ENCODE measurements at regions not wholly inside any gene's neighbourhood (a gene's known extent, or its start where the extent isn't known, plus 50 kb on each side); places are given as distances from the start of the nearest gene placed in this dataset.

DNA sequence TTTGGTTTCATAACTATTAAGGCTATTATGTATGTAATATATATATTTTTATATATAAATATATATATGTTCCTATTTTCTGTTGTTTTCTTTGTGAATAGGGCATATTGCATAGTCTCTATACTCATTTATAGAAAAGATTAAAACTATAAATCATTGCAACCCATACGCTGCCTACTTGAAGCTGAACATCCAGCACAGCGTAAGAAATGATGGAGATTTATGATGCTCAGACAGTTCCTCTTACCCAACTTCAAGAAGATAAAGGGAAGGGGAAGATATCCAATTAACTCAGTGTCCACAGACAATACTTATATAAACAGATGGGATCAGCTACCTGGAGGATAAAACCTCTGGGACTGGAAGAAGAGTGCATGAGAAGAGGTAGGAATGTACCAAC, 791.7 kb downstream of the FAM181B start:
- Histone ChIP-seq H4K20me1 (ENCODE audit: insufficient read depth, low read length) (no peaks in the 10 kb centered on the region), H3K4me2 (ENCODE audit: low read length) (no peak overlapping the region), H3K9me3 (ENCODE audit: low read length) (no peaks in the 10 kb centered on the region), H3K9ac (ENCODE audit: low read length) (no peak overlapping the region), H3K27ac (ENCODE audit: low read depth, low read length, poor library complexity, severe bottlenecking) (no peak overlapping the region), H3K4me3 (ENCODE audit: low read depth, low read length, poor library complexity, severe bottlenecking) (no peak overlapping the region), H3F3A (ENCODE audit: insufficient read depth, low read length) (no peaks in the 10 kb centered on the region), H3K4me1 (ENCODE audit: insufficient read depth, low read length, severe bottlenecking) (no peaks in the 10 kb centered on the region), H3K9me2 (ENCODE audit: low read depth, low read length) (no peaks in the 10 kb centered on the region), H3K27me3 (ENCODE audit: insufficient read depth, low read length) (no peaks in the 10 kb centered on the region), H3K79me2 (ENCODE audit: insufficient read depth, low read length) (no peaks in the 10 kb centered on the region), H2AFZ (ENCODE audit: low read length) (no peak overlapping the region), H3K36me3 (ENCODE audit: insufficient read depth, low read length) (no peaks in the 10 kb centered on the region)
- TF ChIP-seq EZH2 (IDR thresholded peaks at IDR 0.05; ENCODE audit: borderline replicate concordance, low read length): no peak
- TF ChIP-seq, protein P1, sequence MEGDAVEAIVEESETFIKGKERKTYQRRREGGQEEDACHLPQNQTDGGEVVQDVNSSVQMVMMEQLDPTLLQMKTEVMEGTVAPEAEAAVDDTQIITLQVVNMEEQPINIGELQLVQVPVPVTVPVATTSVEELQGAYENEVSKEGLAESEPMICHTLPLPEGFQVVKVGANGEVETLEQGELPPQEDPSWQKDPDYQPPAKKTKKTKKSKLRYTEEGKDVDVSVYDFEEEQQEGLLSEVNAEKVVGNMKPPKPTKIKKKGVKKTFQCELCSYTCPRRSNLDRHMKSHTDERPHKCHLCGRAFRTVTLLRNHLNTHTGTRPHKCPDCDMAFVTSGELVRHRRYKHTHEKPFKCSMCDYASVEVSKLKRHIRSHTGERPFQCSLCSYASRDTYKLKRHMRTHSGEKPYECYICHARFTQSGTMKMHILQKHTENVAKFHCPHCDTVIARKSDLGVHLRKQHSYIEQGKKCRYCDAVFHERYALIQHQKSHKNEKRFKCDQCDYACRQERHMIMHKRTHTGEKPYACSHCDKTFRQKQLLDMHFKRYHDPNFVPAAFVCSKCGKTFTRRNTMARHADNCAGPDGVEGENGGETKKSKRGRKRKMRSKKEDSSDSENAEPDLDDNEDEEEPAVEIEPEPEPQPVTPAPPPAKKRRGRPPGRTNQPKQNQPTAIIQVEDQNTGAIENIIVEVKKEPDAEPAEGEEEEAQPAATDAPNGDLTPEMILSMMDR (IDR thresholded peaks at IDR 0.05; ENCODE audit: low read length): no peak

DNA sequence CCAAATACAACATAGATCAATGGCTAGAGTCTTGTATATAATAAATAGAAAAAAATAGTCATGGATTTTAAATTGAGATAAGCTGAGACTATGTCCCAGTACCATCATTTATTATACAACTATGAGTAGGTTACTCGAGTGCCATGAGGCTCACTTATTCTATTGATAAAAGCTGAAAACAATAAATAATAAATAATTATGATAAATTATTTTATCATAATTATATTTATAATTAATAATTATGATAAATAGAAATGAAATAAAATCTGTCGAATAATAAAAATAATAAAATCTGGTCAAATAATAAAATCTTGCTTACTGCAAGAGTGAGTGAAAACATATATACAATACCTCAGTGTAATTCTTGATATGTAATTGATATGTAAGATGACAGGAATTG, 801.4 kb downstream of the FAM181B start:
- H3K36me3 ChIP-seq (ENCODE audit: insufficient read depth, low read length): no peaks in the 10 kb centered on the region
- no peaks in the 10 kb centered on the region for H3K79me2 ChIP-seq (ENCODE audit: insufficient read depth, low read length)
- H3K27me3 ChIP-seq (ENCODE audit: insufficient read depth, low read length): no peaks in the 10 kb centered on the region
- no peak overlapping the region for H3K27ac ChIP-seq (ENCODE audit: low read depth, low read length, poor library complexity, severe bottlenecking)
- H3F3A ChIP-seq (ENCODE audit: insufficient read depth, low read length): no peaks in the 10 kb centered on the region
- H4K20me1 ChIP-seq (ENCODE audit: insufficient read depth, low read length): no peaks in the 10 kb centered on the region
- H3K9ac ChIP-seq (ENCODE audit: low read length): no peak overlapping the region
- no peaks in the 10 kb centered on the region for H3K9me2 ChIP-seq (ENCODE audit: low read depth, low read length)
- no peak overlapping the region for H3K4me3 ChIP-seq (ENCODE audit: low read depth, low read length, poor library complexity, severe bottlenecking)
- TF ChIP-seq, protein P1 (IDR thresholded peaks at IDR 0.05; ENCODE audit: low read length): no peak
- no peak for TF ChIP-seq EZH2 (IDR thresholded peaks at IDR 0.05; ENCODE audit: borderline replicate concordance, low read length)
- no peak overlapping the region for H2AFZ ChIP-seq (ENCODE audit: low read length)
- H3K4me1 ChIP-seq (ENCODE audit: insufficient read depth, low read length, severe bottlenecking): no peaks in the 10 kb centered on the region
- H3K4me2 ChIP-seq (ENCODE audit: low read length): no peak overlapping the region
- H3K9me3 ChIP-seq (ENCODE audit: low read length): no peaks in the 10 kb centered on the region

DNA sequence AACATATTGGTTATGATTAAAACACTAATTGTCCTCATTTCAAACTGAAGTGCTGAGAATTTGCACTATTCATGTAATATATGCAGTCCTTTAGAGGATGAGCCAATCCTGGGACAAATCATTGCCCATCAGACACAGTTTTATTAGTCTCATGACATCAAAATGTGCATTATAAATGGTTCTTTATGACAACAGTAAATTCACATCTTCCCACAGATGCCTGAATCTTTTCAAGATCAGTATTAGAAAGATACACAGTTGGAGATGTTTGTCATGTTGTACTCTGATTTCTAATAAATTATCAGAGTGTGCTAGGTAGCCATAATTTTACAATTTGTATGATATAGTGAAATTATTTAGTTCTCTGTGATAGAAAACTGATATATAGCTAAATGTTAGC, 813.5 kb downstream of the FAM181B start:
- H3K27ac ChIP-seq (ENCODE audit: low read depth, low read length, poor library complexity, severe bottlenecking): no peak overlapping the region
- no peaks in the 10 kb centered on the region for H3K79me2 ChIP-seq (ENCODE audit: insufficient read depth, low read length)
- no peaks in the 10 kb centered on the region for H3F3A ChIP-seq (ENCODE audit: insufficient read depth, low read length)
- no peaks in the 10 kb centered on the region for H3K36me3 ChIP-seq (ENCODE audit: insufficient read depth, low read length)
- no peak overlapping the region for H3K9ac ChIP-seq (ENCODE audit: low read length)
- H4K20me1 ChIP-seq (ENCODE audit: insufficient read depth, low read length): no peaks in the 10 kb centered on the region
- H3K4me2 ChIP-seq (ENCODE audit: low read length): no peak overlapping the region
- no peaks in the 10 kb centered on the region for H3K9me2 ChIP-seq (ENCODE audit: low read depth, low read length)
- H3K4me3 ChIP-seq (ENCODE audit: low read depth, low read length, poor library complexity, severe bottlenecking): no peak overlapping the region
- TF ChIP-seq, protein P1 (IDR thresholded peaks at IDR 0.05; ENCODE audit: low read length): no peak
- TF ChIP-seq EZH2 (IDR thresholded peaks at IDR 0.05; ENCODE audit: borderline replicate concordance, low read length): no peak
- no peaks in the 10 kb centered on the region for H3K27me3 ChIP-seq (ENCODE audit: insufficient read depth, low read length)
- H2AFZ ChIP-seq (ENCODE audit: low read length): no peak overlapping the region
- H3K4me1 ChIP-seq (ENCODE audit: insufficient read depth, low read length, severe bottlenecking): no peaks in the 10 kb centered on the region
- no peaks in the 10 kb centered on the region for H3K9me3 ChIP-seq (ENCODE audit: low read length)

All from OCI-LY1 (cell line).